Psoas muscle (tissue), 7 donors: ENCODE measurements at regions not wholly inside any gene's neighbourhood (a gene's known extent, or its start where the extent isn't known, plus 50 kb on each side); places are given as distances from the start of the nearest gene placed in this dataset.
A peak's percentile ranks its signal among the peaks of the same experiment; 100 is the strongest.

Source experiments
- ATAC-seq, 4 donors: fragments of 200-7000 bp; cut with Tn5 transposase; one replicate each; pipeline ENCODE4 v1.9.1; 2020; ENCODE audit warnings: moderate library complexity in 3 of 4, mild to moderate bottlenecking in 2 of 4
- DNase-seq, 2 donors: peaks; one replicate each; pipeline ENCODE4 v3.0.0-alpha.2; 2020
- H3K27ac ChIP-seq: fragments of 200-600 bp; one replicate; pipeline ENCODE4 v1.8.0; 2022
- H3K27me3 ChIP-seq, 3 donors: fragments of 200-600 bp in 1 of 3; one replicate each; pipeline versions ENCODE4 v1.6.1 to v1.8.0; 2013 to 2022; ENCODE audit warnings: low read length in 2 of 3, mild to moderate bottlenecking in 2 of 3, moderate library complexity in 1 of 3; ENCODE audit not compliant: insufficient read depth in 3 of 3
- H3K36me3 ChIP-seq, 2 donors: fragments of 200-600 bp in 1 of 2; one replicate each; pipeline versions ENCODE4 v1.6.1 to v1.8.0; 2013 to 2022; ENCODE audit warnings: low read depth in 1 of 2, mild to moderate bottlenecking in 1 of 2, moderate library complexity in 1 of 2; ENCODE audit not compliant: insufficient read depth in 1 of 2
- H3K4me1 ChIP-seq: fragments of 200-600 bp; one replicate; pipeline ENCODE4 v1.8.0; 2022
- H3K4me3 ChIP-seq: fragments of 200-600 bp; one replicate; pipeline ENCODE4 v1.8.0; 2022; ENCODE audit warnings: mild to moderate bottlenecking
- H3K9me3 ChIP-seq: fragments of 200-600 bp; one replicate; pipeline ENCODE4 v1.8.0; 2022
- WGBS, 3 donors: extraction: QIAGEN DNeasy Blood & Tissue Kit; methylation state at CpG; one replicate each; pipeline versions ENCODE4 v1.1.6 to v1.1.7; 2013; 5-methylcytosine and 5-hydroxymethylcytosine counted together
- intact Hi-C, 2 donors: fragments of 100-400 bp; cut with DNase I; formaldehyde crosslinking; loops; one replicate each; pipeline versions ENCODE4 v1.11.0 to v1.14.2; 2022
- TF ChIP-seq, protein P1 (sequence below): fragments of 200-600 bp; IDR thresholded peaks from one replicate; pipeline ENCODE4 v1.8.0; 2022; ENCODE audit warnings: antibody characterized with exemption
- donor health status: healthy with polysubstance abuse.
- donor health status: DM: no; HTN: no; CAD: no; lungs with moderate emphysema.
- donor health status: Bipolar disorder and iron deficiency.
- donor health status: healthy.
- donor health status: DM: yes; HTN: yes; CAD: no.
- donor health status: DM: no; HTN: no; CAD: no.
- donor health status: DM: yes; HTN: yes; CAD: no.

GRCh38 chrX:110944311-110944750 lies 148.7 kb upstream of the CHRDL1 start:
- H3K9me3 ChIP-seq: no peaks in the 10 kb centered on the region

DNA sequence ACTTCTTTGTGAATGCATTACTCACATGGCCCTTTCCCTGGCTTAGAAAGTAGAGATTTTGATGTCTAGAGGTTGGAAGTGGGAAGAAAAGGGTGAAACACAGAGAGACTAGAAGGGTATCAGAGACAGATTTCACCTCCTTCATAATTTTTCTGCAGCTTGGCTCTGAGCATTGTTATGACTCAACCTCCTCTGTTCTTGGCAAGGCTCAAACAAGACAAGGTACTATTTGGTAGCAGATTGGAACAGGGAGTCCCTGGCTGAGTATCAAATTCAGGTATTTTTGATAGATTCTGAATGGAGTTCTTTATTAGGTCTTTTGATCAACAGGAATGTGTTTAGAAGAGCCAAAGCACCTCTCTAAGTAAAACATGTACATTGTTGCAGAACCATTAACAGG lies 146.3 kb upstream of the CHRDL1 start:
- intact Hi-C loops: no loop called here
- H3K4me3 ChIP-seq: no peak overlapping the region
- no peaks in the 10 kb centered on the region for H3K4me1 ChIP-seq
- H3K27me3 ChIP-seq: peaks cover 0 to 26% (median 0%) of the 10 kb centered on the region in 3 donors
- no peaks in the 10 kb centered on the region for H3K9me3 ChIP-seq
- TF ChIP-seq, protein P1, sequence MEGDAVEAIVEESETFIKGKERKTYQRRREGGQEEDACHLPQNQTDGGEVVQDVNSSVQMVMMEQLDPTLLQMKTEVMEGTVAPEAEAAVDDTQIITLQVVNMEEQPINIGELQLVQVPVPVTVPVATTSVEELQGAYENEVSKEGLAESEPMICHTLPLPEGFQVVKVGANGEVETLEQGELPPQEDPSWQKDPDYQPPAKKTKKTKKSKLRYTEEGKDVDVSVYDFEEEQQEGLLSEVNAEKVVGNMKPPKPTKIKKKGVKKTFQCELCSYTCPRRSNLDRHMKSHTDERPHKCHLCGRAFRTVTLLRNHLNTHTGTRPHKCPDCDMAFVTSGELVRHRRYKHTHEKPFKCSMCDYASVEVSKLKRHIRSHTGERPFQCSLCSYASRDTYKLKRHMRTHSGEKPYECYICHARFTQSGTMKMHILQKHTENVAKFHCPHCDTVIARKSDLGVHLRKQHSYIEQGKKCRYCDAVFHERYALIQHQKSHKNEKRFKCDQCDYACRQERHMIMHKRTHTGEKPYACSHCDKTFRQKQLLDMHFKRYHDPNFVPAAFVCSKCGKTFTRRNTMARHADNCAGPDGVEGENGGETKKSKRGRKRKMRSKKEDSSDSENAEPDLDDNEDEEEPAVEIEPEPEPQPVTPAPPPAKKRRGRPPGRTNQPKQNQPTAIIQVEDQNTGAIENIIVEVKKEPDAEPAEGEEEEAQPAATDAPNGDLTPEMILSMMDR: no peak
- no peak for ATAC-seq
- DNase-seq: no peak
- H3K27ac ChIP-seq: no peak overlapping the region
- H3K36me3 ChIP-seq: no peaks in the 10 kb centered on the region

More at GRCh38 chrX:110944311-110944750, 148.7 kb upstream of the CHRDL1 start:
- Histone ChIP-seq H3K27me3 (peaks cover 0 to 26% (median 0%) of the 10 kb centered on the region in 3 donors), H3K36me3 (no peaks in the 10 kb centered on the region), H3K27ac (no peak overlapping the region), H3K4me1 (no peaks in the 10 kb centered on the region), H3K4me3 (no peak overlapping the region)
- intact Hi-C loops: no loop called here
- 2 to 16% (median 2%) methylated on average over 11 to 25 of the region's 25 CpGs for WGBS, 3 donors
- ATAC-seq: no peak
- TF ChIP-seq, protein P1: no peak
- DNase-seq: peak; percentile 12 to 50

DNA sequence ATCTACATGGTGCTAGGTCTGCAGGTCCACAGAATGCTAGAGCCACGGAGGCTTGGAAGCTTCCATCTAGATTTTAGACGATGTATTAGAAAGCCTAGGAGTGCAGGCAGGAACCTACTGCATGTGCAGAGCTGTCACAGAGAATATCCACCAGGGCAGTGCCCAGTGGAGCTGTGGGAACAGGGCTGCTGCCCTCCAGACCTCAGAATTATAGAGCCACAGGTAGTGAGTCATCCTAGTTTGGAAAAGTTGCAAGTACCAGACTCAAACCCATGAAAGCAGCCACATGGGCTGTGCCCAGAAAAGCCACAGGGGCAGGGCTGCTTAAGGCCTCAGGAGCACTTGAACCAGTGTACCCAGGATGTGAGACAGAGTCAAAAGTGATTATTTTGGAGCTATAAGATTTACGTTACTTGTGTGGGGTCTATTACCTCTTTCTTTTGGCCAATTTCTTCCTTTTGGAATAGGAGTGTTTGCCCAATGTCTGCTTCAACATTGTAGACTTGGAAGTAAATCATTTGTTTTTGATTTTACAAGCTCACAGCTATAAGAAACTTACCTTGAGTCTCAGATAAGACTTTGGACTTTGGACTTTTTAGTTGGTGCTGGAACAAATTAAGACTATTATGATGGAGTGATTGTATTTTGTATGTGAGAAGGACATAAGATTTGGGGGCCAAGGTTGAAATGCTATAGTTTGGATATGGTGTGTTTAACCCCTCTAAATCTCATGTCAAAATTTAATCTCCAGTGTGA lies 143.5 kb upstream of the CHRDL1 start:
- H3K4me1 ChIP-seq: no peaks in the 10 kb centered on the region
- peaks cover 0 to 24% (median 0%) of the 10 kb centered on the region in 3 donors for H3K27me3 ChIP-seq
- intact Hi-C loops: no loop called here
- TF ChIP-seq, protein P1: no peak
- 73 to 84% (median 79%) methylated on average over 3 of the region's 3 CpGs for WGBS, 3 donors
- no peaks in the 10 kb centered on the region for H3K36me3 ChIP-seq
- no peaks in the 10 kb centered on the region for H3K9me3 ChIP-seq
- no peak overlapping the region for H3K27ac ChIP-seq
- ATAC-seq (no peak), DNase-seq (no peak)
- H3K4me3 ChIP-seq: no peak overlapping the region

DNA sequence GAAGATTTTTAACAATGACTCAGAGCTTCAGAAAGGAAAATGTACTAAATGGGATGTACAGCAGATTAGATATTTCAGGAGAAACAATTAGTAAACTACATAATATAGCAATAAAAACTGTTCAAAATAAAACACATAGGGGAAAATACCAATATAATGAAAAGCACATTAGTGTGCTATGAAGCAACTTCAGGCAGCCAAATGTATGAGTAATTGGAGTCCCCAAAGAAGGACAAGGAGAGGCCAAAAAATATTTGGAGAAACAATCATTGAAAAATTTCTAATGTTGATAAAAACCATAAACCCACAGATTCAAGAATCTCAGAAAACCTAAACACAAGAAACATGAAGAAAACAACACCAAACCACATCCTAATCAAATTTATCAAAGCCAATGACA lies 129.3 kb upstream of the CHRDL1 start:
- no peak for ATAC-seq

More for the DNA sequence above, 129.3 kb upstream of the CHRDL1 start:
- Histone ChIP-seq H3K9me3 (no peaks in the 10 kb centered on the region), H3K36me3 (no peaks in the 10 kb centered on the region), H3K4me1 (no peaks in the 10 kb centered on the region), H3K27me3 (peaks cover 0 to 22% (median 0%) of the 10 kb centered on the region in 3 donors), H3K27ac (no peak overlapping the region), H3K4me3 (no peak overlapping the region)
- TF ChIP-seq, protein P1: no peak
- no peak for DNase-seq
- intact Hi-C loops: no loop called here
